Muscle layer of colon (tissue), 2 donors: ENCODE measurements at regions not wholly inside any gene's neighbourhood (a gene's known extent, or its start where the extent isn't known, plus 50 kb on each side); places are given as distances from the start of the nearest gene placed in this dataset.
"Not testable (repeated sequence)": the region's sequence is repeated elsewhere in the genome, so short reads cannot be mapped to it uniquely, and the experiment has no call there.

ENCODE experiments used
- H3K27ac ChIP-seq: one replicate; pipeline ENCODE4 v1.7.0; 2013; ENCODE audit warnings: low read depth, mild to moderate bottlenecking, low read length, moderate library complexity
- H3K27me3 ChIP-seq, 2 donors: one replicate each; pipeline ENCODE4 v1.7.0; 2013; ENCODE audit warnings: low read length in 2 of 2, mild to moderate bottlenecking in 2 of 2; ENCODE audit not compliant: insufficient read depth in 2 of 2, control insufficient read depth in 1 of 2
- H3K36me3 ChIP-seq: one replicate; pipeline ENCODE4 v1.7.0; 2013; ENCODE audit warnings: mild to moderate bottlenecking, low read length; ENCODE audit not compliant: insufficient read depth
- H3K4me1 ChIP-seq: one replicate; pipeline ENCODE4 v1.7.0; 2013; ENCODE audit warnings: mild to moderate bottlenecking, low read length; ENCODE audit not compliant: insufficient read depth
- H3K4me3 ChIP-seq, 2 donors: one replicate each; pipeline ENCODE4 v1.7.0; 2013; ENCODE audit warnings: low read length in 2 of 2, low read depth in 1 of 2, mild to moderate bottlenecking in 1 of 2, moderate library complexity in 1 of 2
- H3K9ac ChIP-seq: one replicate; pipeline ENCODE4 v1.7.0; 2013; ENCODE audit warnings: low read length
- H3K9me3 ChIP-seq: one replicate; pipeline ENCODE4 v1.7.0; 2013; ENCODE audit warnings: mild to moderate bottlenecking, low read length
- donor health status: abdominal sarcoma.
- donor health status: Adenocarcinoma of cecum.

DNA sequence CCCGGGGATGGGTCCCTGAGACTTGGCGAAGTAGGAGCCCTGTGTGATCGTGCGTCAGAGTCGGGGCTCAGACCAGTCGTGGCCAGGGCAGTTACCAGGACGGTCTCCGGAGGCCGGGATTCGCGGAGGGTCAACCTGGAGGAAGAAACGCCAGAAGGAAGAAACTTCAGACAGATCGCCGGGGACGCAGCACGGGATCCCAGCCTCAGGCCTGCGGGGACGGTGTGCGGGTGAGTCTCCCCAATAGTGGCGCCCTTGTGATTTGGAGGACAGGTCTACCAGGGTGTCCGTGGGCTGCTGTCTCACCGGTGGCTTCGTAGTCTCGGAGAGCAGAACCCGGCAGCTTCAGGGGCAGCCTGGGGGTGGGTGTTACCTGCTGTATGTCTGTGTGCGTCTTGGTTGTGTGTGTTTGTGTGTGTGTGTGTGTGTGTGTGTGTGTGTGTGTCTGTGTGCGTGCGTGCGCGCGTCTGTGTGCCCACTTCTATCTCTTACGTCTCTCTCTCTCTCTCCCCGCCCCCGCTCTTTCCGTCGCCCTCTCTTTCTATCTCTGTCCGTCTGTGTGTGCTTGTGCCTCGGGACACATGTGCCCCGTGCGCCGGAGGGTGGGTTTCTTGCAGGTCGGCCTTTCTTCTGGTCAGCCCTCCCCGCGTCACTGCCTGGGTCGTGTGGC is 1406.4 kb upstream of the PCDH10 start:
- H3K4me1 ChIP-seq, H3K27me3 ChIP-seq, H3K27ac ChIP-seq, H3K9me3 ChIP-seq, H3K36me3 ChIP-seq, H3K9ac ChIP-seq, H3K4me3 ChIP-seq: not testable (repeated sequence)

DNA sequence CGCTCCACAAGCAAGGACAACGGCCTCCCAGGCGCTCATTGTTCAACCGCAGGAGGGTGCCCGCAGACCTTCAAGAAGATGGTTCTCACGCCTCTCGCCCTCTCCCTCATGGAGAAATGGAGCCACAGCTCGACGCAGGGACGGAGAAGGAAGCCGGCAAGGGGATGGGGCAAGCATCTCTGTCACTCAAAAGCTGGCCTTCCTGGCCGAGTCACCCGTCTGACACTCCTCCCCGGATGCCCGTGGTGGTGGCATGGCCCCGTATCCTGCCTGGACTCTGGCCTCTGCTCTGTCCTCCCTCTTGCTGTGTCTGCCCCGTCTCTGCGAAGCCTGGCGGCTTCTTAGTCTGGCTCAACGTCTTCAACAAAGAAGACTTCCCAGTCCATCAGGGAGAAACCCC is 1405.7 kb upstream of the PCDH10 start:
- not testable (repeated sequence) for H3K9me3 ChIP-seq, H3K4me1 ChIP-seq, H3K4me3 ChIP-seq, H3K36me3 ChIP-seq, H3K9ac ChIP-seq, H3K27ac ChIP-seq, H3K27me3 ChIP-seq

- not testable (repeated sequence) for H3K4me3 ChIP-seq, H3K27ac ChIP-seq, H3K4me1 ChIP-seq, H3K27me3 ChIP-seq, H3K36me3 ChIP-seq, H3K9ac ChIP-seq, H3K9me3 ChIP-seq
Measured at GRCh38 chr4:131747203-131747602, 1401.9 kb upstream of the PCDH10 start.

GRCh38 chr4:131749224-131749623 is 1399.9 kb upstream of the PCDH10 start:
- H3K27me3 ChIP-seq, H3K9ac ChIP-seq, H3K9me3 ChIP-seq, H3K27ac ChIP-seq, H3K4me1 ChIP-seq, H3K4me3 ChIP-seq, H3K36me3 ChIP-seq: not testable (repeated sequence)

DNA sequence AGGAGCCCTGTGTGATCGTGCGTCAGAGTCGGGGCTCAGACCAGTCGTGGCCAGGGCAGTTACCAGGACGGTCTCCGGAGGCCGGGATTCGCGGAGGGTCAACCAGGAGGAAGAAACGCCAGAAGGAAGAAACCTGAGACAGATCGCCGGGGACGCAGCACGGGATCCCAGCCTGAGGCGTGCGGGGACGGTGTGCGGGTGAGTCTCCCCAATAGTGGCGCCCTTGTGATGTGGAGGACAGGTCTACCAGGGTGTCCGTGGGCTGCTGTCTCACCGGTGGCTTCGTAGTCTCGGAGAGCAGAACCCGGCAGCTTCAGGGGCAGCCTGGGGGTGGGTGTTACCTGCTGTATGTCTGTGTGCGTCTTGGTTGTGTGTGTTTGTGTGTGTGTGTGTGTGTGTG is 1399.1 kb upstream of the PCDH10 start:
- not testable (repeated sequence) for H3K4me1 ChIP-seq, H3K9ac ChIP-seq, H3K27me3 ChIP-seq, H3K9me3 ChIP-seq, H3K27ac ChIP-seq, H3K36me3 ChIP-seq, H3K4me3 ChIP-seq

GRCh38 chr4:131750469-131750868 is 1398.6 kb upstream of the PCDH10 start:
- H3K36me3 ChIP-seq, H3K27me3 ChIP-seq, H3K27ac ChIP-seq, H3K4me1 ChIP-seq, H3K9me3 ChIP-seq, H3K9ac ChIP-seq, H3K4me3 ChIP-seq: not testable (repeated sequence)

DNA sequence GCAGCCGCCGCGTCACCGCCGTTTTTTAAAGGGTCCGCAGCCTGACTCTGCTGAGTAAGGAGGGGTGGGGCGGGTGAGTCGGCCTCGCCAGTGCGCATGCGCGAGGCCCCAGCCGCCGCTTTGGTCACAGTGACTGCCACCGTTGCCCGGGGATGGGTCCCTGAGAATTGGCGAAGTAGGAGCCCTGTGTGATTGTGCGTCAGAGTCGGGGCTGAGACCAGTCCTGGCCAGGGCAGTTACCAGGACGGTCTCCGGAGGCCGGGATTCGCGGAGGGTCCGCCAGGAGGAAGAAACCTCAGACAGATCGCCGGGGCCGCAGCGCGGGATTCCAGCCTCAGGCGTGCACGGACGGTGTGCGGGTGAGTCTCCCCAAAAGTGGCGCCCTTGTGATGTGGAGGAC is 1386.9 kb upstream of the PCDH10 start:
- not testable (repeated sequence) for H3K9ac ChIP-seq, H3K27me3 ChIP-seq, H3K9me3 ChIP-seq, H3K27ac ChIP-seq, H3K4me1 ChIP-seq, H3K4me3 ChIP-seq, H3K36me3 ChIP-seq

DNA sequence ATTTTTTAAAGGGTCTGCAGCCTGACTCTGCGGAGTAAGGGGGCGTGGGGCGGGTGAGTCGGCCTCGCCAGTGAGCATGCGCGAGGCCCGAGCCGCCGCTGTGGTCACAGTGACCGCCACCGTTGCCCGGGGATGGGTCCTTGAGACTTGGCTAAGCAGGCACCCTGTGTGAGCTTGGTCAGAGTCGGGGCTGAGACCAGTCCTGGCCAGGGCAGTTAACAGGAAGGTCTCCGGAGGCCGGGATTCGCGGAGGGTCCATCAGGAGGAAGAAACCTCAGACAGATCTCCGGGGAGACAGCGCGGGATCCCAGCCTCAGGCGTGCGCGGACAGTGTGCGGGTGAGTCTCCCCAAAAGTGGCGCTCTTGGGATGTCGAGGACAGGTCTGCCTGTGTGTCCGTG is 1384.4 kb upstream of the PCDH10 start:
- Histone ChIP-seq H3K27me3 (no peaks in the 10 kb centered on the region), H3K9ac (no peak overlapping the region), H3K36me3 (no peaks in the 10 kb centered on the region), H3K27ac (no peak overlapping the region), H3K4me3 (no peak overlapping the region), H3K4me1 (no peaks in the 10 kb centered on the region), H3K9me3 (no peaks in the 10 kb centered on the region)

DNA sequence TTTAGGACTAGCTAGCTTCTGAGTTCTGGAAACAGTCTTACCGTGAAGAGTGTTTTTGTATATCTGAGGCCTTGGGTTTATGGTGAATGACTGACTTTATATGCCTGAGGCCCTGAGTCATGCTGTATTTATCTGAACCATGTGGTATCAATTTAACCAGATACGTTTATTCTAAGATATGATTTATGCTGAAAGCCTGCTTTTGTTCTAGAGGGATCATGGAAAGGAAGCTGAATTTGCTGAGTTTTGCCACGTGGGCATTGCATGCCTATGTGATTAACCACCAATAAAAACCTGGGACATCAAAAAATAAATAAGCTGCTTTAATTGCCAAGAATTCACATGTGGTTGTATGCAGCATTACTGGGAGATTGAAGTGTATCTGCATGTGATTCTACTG is 1374.7 kb upstream of the PCDH10 start:
- not testable (repeated sequence) for H3K27me3 ChIP-seq, H3K9me3 ChIP-seq, H3K36me3 ChIP-seq, H3K4me1 ChIP-seq, H3K4me3 ChIP-seq, H3K9ac ChIP-seq, H3K27ac ChIP-seq

GRCh38 chr4:131810565-131810964 is 1338.5 kb upstream of the PCDH10 start:
- H3K9ac ChIP-seq, H3K9me3 ChIP-seq, H3K4me3 ChIP-seq, H3K4me1 ChIP-seq, H3K36me3 ChIP-seq, H3K27ac ChIP-seq, H3K27me3 ChIP-seq: not testable (repeated sequence)
